SIG-M5 treated with dmso at 0.1 percent for 504 hours (cell line): ENCODE measurements at regions not wholly inside any gene's neighbourhood (a gene's known extent, or its start where the extent isn't known, plus 50 kb on each side); places are given as distances from the start of the nearest gene placed in this dataset.

ENCODE experiments used
- DNase-seq: peaks from one replicate; lab custom pipeline; 2025; ENCODE audit not compliant: unreplicated experiment; lab: John Stamatoyannopoulos, UW

DNA sequence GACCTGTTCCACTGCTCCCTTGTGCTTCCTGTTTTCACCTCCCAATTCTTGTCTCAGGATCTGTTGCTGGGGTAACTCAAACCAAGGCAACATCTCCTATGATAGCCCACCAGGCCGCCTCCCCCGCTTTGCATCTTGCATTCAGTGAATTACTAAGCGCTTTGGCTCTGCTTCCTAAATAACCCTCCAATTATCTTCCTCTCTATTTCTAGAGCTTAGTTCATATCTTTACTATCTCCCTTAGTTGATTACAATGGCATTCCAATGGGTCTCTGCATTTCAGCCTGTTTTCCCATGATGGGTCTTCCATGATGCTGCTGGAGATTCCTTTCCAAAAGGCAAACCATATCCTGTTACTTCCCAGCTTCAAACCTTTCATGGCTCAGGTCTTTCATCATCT, 117.2 kb upstream of the FERMT1 start:
- DNase-seq, result no peak

DNA sequence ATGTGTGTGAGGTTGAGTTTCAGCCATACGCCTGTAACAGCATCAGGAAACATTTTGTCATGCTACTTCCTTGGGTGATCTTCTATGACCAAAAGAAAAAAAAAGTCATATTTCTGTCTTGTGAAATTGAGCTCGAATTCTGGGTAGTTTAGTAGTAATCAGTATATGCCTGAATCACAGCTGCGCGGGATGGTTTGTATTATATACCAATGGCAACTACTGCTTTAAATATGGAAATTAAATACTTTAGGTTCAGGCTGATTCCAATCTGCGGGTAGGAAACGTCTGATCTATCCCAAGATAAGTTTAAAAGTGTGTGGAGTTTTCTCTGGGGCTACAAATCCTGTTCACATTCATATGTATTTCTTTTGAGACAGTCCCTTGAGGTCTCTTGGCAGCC, 115.6 kb upstream of the FERMT1 start:
- DNase-seq, result no peak

DNA sequence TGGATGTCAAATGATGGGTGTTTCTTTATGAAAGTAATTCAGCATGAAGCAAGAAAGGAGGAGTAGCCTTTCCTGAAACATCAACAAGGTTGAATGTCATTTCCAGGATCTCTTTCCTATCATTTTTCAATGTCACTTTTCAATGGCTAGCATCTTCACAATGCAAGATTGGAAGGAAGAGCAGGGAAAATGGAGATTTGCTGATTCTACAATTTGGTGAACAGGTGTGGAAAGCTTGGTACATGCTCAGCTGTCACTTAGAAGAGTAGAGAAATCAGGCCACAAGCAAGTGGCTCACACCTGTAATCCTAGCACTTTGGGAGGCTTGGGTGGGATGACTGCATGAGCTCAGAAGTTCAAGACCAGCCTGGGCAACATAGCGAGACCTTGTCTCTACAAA, 112.7 kb upstream of the FERMT1 start:
- no peak for DNase-seq

DNA sequence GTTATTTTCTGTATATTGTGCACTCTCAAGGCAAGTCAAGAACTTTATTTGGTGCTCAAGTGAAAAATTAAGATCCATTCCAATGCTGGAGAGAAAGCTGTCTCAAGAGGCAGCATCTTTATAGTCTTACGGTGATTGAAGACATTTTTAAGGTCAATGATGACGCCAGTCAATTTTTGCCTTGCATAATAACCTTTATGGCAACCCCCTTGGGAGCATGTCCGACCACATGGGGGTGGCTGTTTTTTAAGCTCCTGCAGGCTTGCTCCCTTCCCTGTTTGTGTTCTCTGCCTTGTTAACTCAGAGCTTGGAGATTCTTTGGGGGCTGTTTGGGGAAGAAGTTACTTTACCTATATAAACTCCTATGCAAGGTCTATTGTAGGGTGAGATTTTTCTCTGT, 109.6 kb upstream of the FERMT1 start:
- no peak for DNase-seq

DNA sequence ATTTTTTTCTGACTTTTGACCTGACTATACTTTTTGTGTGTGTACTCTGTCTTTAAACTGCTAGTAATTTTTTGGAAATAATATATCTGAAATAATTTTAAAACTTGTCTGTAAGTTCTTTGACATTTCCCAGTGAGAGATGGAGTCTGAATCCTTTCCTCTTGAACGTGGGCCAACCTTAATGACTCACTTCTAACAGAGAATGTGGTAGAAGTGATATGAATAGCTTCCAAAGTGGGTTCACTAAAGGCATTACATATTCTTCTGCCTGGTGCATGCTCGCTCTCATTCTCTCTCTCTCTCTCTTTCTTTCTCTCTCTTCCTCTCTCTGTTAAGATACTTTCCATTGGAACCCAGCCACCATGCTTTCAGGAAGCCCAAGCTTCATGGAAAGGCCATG, 108.7 kb upstream of the FERMT1 start:
- peak; percentile 3 for DNase-seq

DNA sequence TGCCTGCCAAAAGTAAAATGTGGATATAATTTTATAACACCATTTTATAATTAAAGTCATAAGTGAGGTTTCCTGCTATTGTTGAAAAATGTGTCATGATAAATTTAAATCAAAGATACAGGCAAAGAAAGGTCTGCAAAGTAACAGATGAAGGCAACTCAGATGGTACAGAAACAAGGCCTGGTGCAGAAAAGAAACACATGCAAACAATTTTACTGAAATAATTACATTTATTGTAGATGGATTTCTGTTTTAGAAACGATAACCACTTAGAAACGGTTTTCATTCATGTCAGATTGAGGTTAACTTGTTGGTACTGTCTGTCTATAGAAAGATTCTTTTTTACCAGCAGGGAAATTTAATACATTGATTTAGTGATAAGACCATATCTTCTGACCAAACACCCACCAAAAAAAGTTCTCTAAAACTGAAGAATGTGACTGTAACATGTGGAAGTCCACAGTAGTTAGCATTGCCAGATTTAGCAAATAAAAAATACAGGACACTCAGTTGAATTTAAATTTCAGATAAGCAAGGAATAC, 105.5 kb upstream of the FERMT1 start:
- DNase-seq, result no peak

DNA sequence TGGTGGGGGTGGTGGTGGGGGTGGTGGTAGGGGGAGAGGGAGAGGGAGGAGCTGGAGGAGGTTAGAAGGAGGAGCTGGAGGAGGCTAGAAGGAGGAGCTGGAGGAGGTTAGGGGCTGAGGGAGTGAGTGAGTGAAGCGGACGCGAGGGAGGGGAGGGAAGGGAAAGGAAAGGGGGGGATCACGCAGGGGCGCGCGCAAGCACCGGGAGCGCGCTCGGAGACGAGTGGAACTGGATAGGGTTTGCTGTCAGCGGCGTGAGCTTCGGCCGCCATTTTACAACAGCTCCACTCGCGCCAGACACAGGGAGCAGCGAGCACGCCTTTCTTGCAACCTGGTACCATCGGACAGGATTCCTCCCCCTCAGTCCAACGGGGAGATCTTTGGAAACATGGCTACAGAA, 90.5 kb upstream of the FERMT1 start:
- DNase-seq, result no peak

DNA sequence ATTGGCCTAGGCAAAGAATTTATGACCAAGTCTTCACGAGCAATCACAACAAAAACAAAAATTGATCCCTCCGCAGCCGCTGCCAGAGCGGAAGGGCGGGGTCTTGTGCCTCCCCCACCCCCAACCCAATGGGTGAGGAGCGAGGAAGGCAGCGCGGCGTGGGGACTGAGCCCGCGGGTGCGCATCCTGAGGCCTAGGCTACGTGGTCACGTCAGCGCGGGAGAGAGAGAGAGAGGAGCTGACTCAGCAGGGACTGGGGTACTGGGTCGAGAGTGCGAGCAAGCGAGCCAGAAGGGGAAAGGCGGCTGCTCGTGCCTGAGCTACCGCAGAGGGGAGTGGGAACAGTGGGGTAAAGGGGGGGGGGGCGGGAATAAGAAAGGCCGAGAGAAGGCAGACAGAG, 90.1 kb upstream of the FERMT1 start:
- no peak for DNase-seq

DNA sequence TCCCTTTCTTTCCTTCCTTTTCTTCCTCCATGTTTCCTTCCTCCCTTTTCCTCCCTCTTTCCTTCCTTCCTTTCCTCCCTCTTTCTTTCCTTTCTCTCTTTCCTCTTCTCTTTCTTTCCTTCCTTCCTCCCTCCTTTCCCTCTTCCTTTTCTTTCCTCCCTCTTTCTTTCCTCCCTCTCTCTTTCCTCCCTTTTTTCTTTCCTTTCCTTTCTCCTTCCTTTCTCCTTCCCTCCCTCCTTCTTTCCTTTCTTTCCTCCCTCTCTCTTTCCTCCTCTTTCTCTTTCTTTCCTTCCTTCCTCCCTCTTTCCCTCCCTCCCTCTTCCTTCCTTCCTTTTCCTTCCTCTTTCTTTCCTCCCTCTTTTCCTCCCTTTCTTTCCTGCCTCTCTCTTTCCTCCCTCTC, 86.3 kb upstream of the FERMT1 start:
- no peak for DNase-seq

DNA sequence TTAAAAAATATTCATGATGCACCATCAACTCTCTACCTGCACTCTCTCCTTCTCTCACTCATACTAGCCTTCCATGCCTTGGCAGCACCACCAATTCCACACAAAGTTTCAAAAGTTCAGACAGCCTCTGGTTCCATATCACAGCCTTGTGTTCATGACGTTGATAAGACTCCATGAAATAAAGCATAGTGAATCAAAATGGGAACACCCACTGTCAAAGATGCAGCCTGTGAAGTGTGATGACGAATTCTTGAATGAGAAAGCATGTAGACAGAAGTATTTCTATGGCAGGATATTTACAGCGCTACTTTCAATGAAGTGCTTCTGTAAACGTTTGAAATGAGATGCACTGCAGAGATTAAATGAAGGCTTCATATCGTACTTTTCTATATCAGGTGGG, 77.3 kb upstream of the FERMT1 start:
- DNase-seq, result no peak

DNA sequence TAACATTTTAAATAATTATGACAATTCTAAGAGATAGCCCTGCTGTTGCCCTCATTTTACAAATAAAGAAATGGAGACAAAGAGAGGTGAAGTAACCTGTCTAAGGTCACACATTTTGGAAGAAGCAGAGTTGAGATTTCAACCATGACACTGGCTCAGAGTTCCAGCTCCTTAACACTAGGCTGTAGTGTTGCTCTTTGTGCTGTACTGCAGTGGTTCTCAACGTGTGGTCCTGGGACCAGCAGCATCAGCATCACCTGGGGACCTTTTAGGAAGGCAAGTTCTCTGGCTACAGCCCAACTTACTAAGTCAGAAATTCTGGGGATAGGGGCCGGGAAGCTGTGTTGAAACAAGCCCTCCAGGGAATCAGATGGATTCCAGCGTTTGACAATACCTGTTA, 62.4 kb upstream of the FERMT1 start:
- no peak for DNase-seq

DNA sequence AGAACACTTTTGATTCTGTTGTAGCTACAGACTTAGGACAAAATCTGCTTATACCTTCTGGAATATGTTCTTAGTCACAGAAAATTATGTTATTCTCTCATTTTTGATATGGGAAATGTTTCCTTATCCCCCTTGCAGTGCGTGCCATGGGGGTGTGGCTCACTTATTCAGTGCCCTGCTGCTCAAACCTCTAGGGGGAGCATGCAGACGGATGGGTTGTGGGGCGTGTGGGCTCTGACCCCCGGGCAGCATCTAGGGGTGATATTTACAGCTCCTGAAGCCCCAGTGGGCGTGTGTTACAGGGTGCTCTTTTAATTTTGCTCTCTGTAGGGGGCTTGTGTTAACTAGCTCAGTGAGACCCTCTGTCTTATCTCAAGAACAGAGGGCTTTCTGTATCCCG, 61.3 kb upstream of the FERMT1 start:
- DNase-seq, result no peak

DNA sequence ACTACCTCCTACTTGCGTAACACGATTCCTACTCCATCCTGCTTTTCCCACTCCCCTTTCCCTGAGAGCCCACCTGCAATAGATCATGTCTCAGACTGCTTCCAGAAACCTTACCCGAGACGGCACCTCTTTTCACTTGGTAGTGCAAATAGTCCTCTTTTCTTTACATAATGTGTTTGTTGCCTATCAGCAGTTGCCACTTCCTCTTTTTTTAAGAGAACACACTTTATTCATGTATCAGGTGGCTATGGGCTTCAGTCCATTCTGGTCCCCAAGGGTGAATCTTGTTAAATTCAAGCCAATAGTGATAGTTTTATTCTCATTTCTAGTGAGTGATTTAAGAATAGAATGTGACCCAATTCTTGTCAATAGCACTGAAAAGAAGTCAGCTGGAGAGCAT, 57.7 kb upstream of the FERMT1 start:
- DNase-seq, result peak; percentile 7

DNA sequence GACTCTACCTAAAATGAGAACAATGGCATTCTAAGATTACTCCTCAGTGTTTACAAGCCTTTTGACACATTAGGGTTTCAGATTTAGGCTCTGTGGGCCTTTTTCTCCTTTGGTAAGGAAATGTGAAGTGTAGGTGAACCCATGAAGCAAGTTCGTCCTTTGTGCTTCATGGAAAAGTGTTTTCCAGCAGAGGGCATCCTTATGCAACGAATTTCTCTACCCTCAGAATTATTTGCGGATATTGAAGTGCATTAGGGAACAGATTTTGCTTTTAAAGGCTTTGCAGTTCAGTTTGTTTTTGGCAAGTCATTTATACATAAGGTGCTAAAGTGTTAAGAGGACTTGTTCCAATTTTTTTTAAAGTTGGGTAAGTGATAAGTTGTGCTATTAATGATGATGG, 55.7 kb upstream of the FERMT1 start:
- peak; percentile 30 for DNase-seq

DNA sequence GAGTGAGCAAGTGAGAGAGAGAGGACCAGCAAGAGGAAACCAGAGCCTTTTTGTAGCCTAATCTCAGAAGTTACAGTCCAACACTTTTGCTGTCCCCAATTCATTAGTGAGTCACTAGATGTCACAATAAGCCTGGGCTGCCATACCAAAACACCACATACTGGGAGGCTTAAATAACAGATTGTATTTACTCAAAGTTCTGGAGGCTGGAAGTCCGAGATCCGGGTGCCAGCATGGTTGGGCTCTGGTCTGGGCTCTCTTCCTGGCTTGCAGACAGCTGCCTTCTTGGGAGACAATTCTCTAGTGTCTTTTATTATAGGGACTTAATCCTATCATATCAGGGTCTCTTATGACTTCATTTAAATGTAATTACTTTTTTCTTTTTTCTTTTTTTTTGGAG, 50.7 kb upstream of the FERMT1 start:
- no peak for DNase-seq
